GM20000 (cell line): ENCODE measurements at regions not wholly inside any gene's neighbourhood (a gene's known extent, or its start where the extent isn't known, plus 50 kb on each side); places are given as distances from the start of the nearest gene placed in this dataset.

Experiments
- DNase-seq: peaks from one replicate; pipeline ENCODE4 v3.0.0; 2012; ENCODE audit warnings: low spot score
- TF ChIP-seq, protein P1 (sequence below): IDR thresholded peaks from 2 replicates; pipeline ENCODE4 v1.5.1; 2012; ENCODE audit warnings: mild to moderate bottlenecking, control low read depth; ENCODE audit errors: extremely low read depth, missing control alignments

DNA sequence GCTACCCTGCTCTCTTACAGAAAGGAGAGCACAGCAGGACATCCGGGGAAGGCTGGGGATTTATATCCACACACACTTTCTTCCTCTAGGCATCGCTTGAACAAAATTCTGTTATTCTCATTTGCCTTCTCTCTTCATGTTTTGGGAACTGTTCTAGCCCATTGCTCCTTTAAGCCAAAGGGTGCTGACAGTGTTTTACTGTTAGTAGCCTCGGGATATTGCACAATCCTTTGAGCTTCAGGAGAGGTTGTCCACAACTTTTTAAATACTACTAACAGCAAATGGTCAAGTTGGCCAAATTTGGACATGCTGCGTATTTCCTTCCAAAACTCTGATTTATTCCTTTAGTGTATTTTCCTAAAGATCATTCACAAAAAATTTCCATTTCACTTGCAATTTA lies 579.2 kb upstream of the RGS18 start:
- TF ChIP-seq, protein P1, sequence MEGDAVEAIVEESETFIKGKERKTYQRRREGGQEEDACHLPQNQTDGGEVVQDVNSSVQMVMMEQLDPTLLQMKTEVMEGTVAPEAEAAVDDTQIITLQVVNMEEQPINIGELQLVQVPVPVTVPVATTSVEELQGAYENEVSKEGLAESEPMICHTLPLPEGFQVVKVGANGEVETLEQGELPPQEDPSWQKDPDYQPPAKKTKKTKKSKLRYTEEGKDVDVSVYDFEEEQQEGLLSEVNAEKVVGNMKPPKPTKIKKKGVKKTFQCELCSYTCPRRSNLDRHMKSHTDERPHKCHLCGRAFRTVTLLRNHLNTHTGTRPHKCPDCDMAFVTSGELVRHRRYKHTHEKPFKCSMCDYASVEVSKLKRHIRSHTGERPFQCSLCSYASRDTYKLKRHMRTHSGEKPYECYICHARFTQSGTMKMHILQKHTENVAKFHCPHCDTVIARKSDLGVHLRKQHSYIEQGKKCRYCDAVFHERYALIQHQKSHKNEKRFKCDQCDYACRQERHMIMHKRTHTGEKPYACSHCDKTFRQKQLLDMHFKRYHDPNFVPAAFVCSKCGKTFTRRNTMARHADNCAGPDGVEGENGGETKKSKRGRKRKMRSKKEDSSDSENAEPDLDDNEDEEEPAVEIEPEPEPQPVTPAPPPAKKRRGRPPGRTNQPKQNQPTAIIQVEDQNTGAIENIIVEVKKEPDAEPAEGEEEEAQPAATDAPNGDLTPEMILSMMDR: no peak
- DNase-seq: no peak

DNA sequence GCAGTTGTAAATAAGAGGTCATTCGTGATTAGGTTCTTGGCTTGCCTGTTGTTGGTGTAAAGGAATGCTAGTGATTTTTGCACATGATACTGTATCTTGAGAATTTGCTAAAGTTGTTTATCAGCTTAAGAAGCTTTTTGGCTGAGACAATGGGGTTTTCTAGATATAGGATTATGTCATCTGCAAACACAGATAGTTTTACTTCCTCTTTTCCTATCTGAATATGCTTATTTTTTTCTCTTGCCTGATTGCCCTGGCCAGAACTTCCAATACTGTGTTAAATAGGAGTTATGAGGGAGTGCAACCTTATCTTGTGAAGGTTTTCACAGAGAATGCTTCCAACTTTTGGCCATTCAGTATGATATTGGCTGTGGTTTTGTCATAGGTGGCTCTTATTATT lies 576.1 kb upstream of the RGS18 start:
- no peak for DNase-seq
- TF ChIP-seq, protein P1: no peak

DNA sequence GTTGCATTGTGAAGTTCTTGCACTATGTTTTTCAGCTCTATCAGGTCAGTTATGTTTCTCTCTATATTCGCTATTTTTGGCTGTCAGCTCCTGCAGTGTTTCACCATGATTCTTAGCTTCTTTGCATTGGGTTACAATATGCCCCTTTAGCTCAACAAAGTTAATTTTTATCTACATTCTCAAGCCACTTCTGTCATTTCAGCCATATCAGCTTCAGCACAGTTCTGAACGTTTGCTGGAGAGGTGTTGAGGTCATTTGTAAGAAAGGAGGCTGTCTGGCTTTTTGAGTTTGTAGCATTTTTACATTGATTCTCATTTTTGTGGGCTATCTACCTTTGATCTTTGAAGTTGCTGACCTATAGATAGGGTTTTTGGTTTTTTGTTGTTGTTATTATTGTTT lies 573.2 kb upstream of the RGS18 start:
- no peak for DNase-seq
- TF ChIP-seq, protein P1: no peak

DNA sequence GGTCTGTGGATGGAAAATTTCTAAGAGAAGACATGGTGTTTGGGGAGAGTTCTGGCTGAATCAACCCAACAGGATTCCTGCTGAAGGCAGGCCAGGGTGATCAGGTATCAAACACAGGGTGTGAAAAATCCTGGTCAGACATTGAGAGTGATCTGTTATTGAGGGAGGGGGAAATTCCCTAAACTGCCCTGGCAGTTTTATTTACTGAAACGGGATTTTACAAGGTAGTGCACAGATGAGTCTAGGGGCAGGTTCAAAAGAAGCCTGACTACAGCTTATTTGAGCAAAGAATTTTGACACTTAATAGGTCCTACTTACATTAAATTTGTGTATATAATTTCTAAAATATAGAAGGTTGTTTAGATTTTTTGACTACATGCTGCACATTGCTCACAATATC lies 569.4 kb upstream of the RGS18 start:
- DNase-seq: no peak
- TF ChIP-seq, protein P1: no peak

DNA sequence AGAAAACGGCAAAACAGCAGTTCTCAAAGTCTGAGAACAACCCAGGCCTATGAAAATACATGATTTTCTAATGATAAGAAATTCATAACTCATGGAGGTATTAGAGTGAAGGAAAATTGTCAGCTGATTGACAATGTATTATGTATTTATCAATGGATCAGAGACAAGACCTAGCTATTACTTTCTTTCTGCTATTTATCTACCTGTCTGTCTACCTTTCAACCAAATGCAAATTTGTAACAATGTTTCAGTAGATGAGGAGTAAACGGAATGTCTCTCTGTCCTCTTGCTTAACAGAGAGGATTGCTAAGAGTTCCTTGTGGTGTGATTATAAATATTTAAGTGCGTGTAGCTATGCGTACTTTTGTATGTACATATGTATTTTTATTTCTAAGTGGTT lies 568.7 kb upstream of the RGS18 start:
- no peak for DNase-seq
- TF ChIP-seq, protein P1: no peak

DNA sequence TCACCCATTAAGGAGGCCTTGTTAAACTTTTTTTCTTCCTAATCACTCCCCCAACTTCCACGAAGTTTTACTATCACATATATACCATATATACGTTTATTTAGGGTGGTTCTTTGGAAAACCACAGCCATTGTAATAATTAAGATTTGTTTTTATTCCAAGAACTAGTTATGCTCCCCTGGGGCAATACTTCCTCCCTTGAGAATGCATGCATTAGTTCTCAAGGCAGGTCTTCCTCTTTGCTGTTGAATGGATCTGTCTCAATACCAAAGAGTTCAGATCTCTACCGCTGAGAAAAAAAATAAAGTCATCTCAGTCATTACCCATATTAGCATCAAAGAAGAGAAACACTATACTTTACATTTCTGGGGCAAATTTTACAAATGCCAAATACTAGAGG lies 567.7 kb upstream of the RGS18 start:
- DNase-seq: no peak
- TF ChIP-seq, protein P1: no peak

DNA sequence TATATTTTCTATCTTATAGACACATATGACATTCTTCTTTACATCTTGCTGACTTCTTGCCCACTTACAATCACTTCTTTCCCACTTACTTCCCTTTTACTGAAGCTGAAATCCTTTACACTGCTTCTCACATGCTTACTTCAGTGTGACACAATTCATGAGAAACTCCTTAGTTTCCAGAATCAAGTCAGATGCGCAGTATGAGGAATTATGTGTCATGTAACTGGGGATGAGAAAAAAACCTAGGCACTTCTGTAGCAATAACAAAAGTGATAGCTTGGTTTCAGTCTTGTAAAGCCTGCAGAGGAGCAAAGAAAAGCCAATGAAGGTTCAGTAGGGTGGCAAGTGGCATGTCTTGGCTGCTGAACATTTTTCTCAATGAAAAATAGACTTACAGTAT lies 566.2 kb upstream of the RGS18 start:
- TF ChIP-seq, protein P1: no peak

More for the DNA sequence above, 566.2 kb upstream of the RGS18 start:
- DNase-seq: no peak
